Mesothelial cell of epicardium (in vitro differentiated cells): ENCODE measurements at regions not wholly inside any gene's neighbourhood (a gene's known extent, or its start where the extent isn't known, plus 50 kb on each side); places are given as distances from the start of the nearest gene placed in this dataset.

Source experiments
- DNase-seq, 2 experiments: peaks; one replicate each; pipeline ENCODE4 v3.0.0; 2021; ENCODE audit warnings: low spot score in 2 of 2; ENCODE audit not compliant: unreplicated experiment in 2 of 2
- H3K27ac Mint-ChIP-seq: 2 replicates; pipeline ENCODE4 v1.8.0; 2021; ENCODE audit warnings: mixed read lengths
- H3K27me3 Mint-ChIP-seq: 2 replicates; pipeline ENCODE4 v1.8.0; 2021; ENCODE audit warnings: low read depth, mixed read lengths
- H3K36me3 Mint-ChIP-seq: 2 replicates; pipeline ENCODE4 v1.8.0; 2021; ENCODE audit warnings: mixed read lengths
- H3K4me1 Mint-ChIP-seq: 2 replicates; pipeline ENCODE4 v1.8.0; 2021; ENCODE audit warnings: mixed read lengths
- H3K4me3 Mint-ChIP-seq: 2 replicates; pipeline ENCODE4 v1.8.0; 2021; ENCODE audit warnings: mild to moderate bottlenecking, moderate library complexity, mixed read lengths
- H3K9me3 Mint-ChIP-seq: 2 replicates; pipeline ENCODE4 v1.8.0; 2021; ENCODE audit warnings: mixed read lengths
- CTCF ChIP-seq: fragments of 200-600 bp; sonication (generic); IDR thresholded peaks from one replicate; pipeline ENCODE4 v1.5.0; 2021; ENCODE audit warnings: antibody characterized with exemption; ENCODE audit not compliant: unreplicated experiment

DNA sequence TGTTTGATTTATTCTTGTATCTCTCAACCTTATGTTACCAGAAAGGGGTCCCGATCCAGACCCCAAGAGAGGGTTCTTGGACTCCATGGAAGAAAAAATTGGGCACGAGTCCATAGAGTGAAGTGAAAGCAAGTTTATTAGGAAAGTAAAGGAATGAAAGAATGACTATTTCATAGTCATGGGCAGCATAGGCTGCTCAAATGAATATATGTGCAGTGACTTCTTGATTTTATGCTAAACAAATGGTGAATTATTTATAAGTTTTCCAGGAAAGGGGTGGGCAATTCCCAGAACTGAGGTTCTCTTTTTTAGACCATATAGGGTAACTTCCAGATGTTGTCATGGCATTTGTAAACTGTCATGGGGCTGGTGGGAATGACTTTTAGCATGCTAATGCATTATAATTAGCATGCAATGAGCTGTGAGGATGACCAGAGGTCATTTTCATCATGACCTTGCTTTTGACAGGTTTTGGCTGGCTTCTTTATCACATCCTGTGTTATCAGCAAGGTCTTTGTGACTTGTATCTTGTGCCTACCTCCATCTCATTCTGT, 832.4 kb upstream of the CDH2 start:
- peaks cover 5% of the 10 kb centered on the region for H3K9me3 Mint-ChIP-seq
- no peaks in the 10 kb centered on the region for H3K27me3 Mint-ChIP-seq
- DNase-seq: no peak
- H3K4me1 Mint-ChIP-seq: peaks cover 4% of the 10 kb centered on the region
- H3K27ac Mint-ChIP-seq: no peak overlapping the region
- no peak for TF ChIP-seq CTCF
- no peak overlapping the region for H3K4me3 Mint-ChIP-seq
- no peaks in the 10 kb centered on the region for H3K36me3 Mint-ChIP-seq

- no peaks in the 10 kb centered on the region for H3K27me3 Mint-ChIP-seq
- no peak overlapping the region for H3K27ac Mint-ChIP-seq
- peaks cover 5% of the 10 kb centered on the region for H3K9me3 Mint-ChIP-seq
- H3K4me3 Mint-ChIP-seq: no peak overlapping the region
- no peaks in the 10 kb centered on the region for H3K36me3 Mint-ChIP-seq
- TF ChIP-seq CTCF: no peak
- peaks cover 4% of the 10 kb centered on the region for H3K4me1 Mint-ChIP-seq
- DNase-seq: no peak
Observed at GRCh38 chr18:29008809-29009208, 831.9 kb upstream of the CDH2 start.

GRCh38 chr18:29007986-29008654, 831.2 kb upstream of the CDH2 start:
- Mint-ChIP-seq H3K36me3 (no peaks in the 10 kb centered on the region), H3K4me3 (no peak overlapping the region), H3K9me3 (peaks cover 5% of the 10 kb centered on the region), H3K4me1 (peaks cover 5% of the 10 kb centered on the region), H3K27me3 (no peaks in the 10 kb centered on the region), H3K27ac (no peak overlapping the region)
- no peak for TF ChIP-seq CTCF
- DNase-seq: no peak

DNA sequence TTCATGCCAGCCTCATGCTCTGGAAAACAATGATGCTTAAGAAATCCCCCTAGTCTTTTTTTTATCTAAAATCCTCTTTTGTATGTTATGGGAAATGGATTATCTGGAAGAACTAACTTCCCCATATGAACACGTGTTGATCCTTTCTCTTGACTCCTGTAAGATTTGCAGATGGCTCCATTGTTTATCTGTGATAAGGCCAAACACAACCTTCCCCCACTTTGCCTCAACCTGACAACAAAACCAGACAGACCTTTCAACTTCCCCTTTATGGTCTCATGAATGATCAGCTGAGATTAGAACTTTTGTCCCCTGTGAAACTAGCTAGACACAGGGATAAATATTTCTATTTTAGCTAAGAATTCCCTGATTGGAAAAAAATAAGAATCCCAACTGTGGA, 828.0 kb upstream of the CDH2 start:
- Mint-ChIP-seq H3K9me3 (peaks cover 8% of the 10 kb centered on the region), H3K4me1 (peaks cover 5% of the 10 kb centered on the region), H3K27ac (no peak overlapping the region), H3K27me3 (no peaks in the 10 kb centered on the region), H3K36me3 (no peaks in the 10 kb centered on the region), H3K4me3 (no peak overlapping the region)
- TF ChIP-seq CTCF: no peak
- DNase-seq: no peak

DNA sequence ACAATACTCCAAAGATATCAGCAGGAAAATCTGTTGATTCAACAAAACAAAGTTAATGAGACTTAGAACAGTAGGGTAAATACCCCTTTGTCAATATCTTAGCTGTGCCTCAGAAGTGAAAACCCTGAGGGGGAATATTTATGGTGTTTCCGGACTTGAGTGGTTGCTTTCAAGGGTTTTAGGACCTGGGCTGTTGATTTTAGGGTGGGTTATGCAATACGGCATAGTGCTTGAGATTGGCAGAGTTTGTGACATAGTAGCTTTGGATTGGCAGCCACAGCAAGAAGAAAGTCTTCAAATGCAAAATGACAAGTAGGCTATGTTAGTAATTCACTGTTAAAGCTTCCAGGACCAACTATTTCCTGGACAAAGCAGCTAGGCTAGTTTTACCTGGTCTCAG, 826.3 kb upstream of the CDH2 start:
- no peak overlapping the region for H3K4me3 Mint-ChIP-seq

More for the DNA sequence above, 826.3 kb upstream of the CDH2 start:
- Mint-ChIP-seq H3K27ac (no peak overlapping the region), H3K27me3 (no peaks in the 10 kb centered on the region), H3K4me1 (peaks cover 5% of the 10 kb centered on the region), H3K9me3 (peaks cover 7% of the 10 kb centered on the region), H3K36me3 (no peaks in the 10 kb centered on the region)
- no peak for TF ChIP-seq CTCF
- DNase-seq: no peak
